Kidney (tissue), 13 donors: ENCODE measurements at regions not wholly inside any gene's neighbourhood (a gene's known extent, or its start where the extent isn't known, plus 50 kb on each side); places are given as distances from the start of the nearest gene placed in this dataset.

Source experiments
- DNase-seq, 5 donors: peaks; one replicate each; pipeline ENCODE4 v3.0.0-alpha.2; 2013 to 2020
- FAIRE-seq: peaks from 2 replicates; lab custom pipeline; 2012; peaks lifted over from hg19 to GRCh38; lab: Jason Lieb, UNC
- H3K27ac ChIP-seq, 2 donors: one replicate each; pipeline ENCODE4 v1.7.0; 2013; ENCODE audit warnings: low read depth in 2 of 2, low read length in 2 of 2, inconsistent platforms in 1 of 2
- H3K27me3 ChIP-seq: one replicate; pipeline ENCODE4 v1.7.1; 2013; ENCODE audit warnings: low read length, inconsistent platforms; ENCODE audit not compliant: control insufficient read depth, insufficient read depth
- H3K36me3 ChIP-seq, 3 donors: one replicate each; pipeline versions ENCODE4 v1.7.0 to v1.7.1; 2013; ENCODE audit warnings: low read length in 3 of 3, control low read depth in 1 of 3, inconsistent platforms in 1 of 3; ENCODE audit not compliant: insufficient read depth in 3 of 3, control insufficient read depth in 2 of 3
- H3K4me1 ChIP-seq, 3 donors: one replicate each; pipeline versions ENCODE4 v1.7.0 to v1.7.1; 2013; ENCODE audit warnings: low read length in 3 of 3, inconsistent platforms in 1 of 3, low read depth in 1 of 3; ENCODE audit not compliant: control insufficient read depth in 2 of 3, insufficient read depth in 2 of 3
- H3K4me3 ChIP-seq, 3 donors: one replicate each; pipeline versions ENCODE4 v1.7.0 to v1.8.1; 2013; ENCODE audit warnings: low read length in 3 of 3, control low read depth in 1 of 3, inconsistent platforms in 1 of 3
- H3K9ac ChIP-seq, 3 donors: one replicate each; pipeline versions ENCODE4 v1.7.0 to v1.7.1; 2013; ENCODE audit warnings: low read length in 3 of 3, control low read depth in 1 of 3, inconsistent platforms in 1 of 3
- H3K9me3 ChIP-seq, 3 donors: one replicate each; pipeline versions ENCODE4 v1.7.0 to v1.7.1; 2013; ENCODE audit warnings: low read length in 3 of 3, control low read depth in 1 of 3, inconsistent platforms in 1 of 3; ENCODE audit not compliant: control insufficient read depth in 2 of 3, insufficient read depth in 1 of 3
- intact Hi-C: fragments of 100-400 bp; cut with DNase I; formaldehyde crosslinking; loops from one replicate; pipeline ENCODE4 v1.11.1; 2022
- TF ChIP-seq, protein P1 (sequence below): IDR thresholded peaks from 3 replicates; pipeline ENCODE4 v1.5.1; 2012; ENCODE audit warnings: mild to moderate bottlenecking, moderate library complexity, borderline replicate concordance; ENCODE audit not compliant: insufficient read depth; ENCODE audit errors: extremely low read depth
- donor health status: control.
- donor health status: control.
- donor health status: control.
- donor health status: control.
- donor health status: control.
- donor health status: DM: yes; HTN: yes; CAD: no.
- donor health status: Normal renal cell carcinoma (clear cell type).

DNA sequence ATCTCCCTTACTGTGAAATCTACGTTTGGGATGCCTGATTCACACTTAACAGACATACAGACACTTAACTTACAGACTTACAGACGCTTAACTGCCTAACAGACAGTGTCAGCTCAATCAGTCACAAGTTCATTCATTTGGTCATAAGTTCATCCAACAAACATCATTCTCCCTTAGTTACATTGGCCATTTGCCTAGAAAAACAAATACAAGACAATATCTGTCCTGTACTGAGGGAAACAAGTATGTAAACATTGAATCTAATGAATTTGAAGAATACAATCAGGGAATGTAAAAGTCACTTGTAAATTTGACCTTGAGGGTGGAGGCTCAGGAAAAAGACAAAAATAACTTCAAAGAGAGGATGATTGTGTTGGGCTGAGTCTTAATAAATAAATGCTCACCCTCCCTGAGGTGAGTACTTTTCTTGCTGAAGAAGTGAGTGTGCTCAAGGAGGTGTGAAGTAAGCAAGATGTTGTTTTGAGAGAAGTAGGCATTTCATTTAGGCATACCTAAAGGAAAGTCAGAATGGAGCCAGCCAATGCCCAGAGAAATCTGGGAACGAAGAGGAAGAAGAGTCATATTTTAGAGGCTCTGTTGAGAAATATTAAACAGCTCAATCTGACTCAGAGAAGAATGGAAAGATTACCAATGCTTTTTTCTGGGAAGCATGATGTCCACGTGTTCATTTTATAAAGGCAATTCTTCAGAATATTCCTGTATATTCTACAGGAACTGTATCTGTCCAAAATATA, 958.4 kb upstream of the SLC10A2 start:
- Histone ChIP-seq H3K36me3 (no peaks in the 10 kb centered on the region), H3K9me3 (no peaks in the 10 kb centered on the region), H3K27ac (no peak overlapping the region), H3K4me3 (no peak overlapping the region), H3K27me3 (no peaks in the 10 kb centered on the region), H3K9ac (no peak overlapping the region), H3K4me1 (no peaks in the 10 kb centered on the region)
- TF ChIP-seq, protein P1, sequence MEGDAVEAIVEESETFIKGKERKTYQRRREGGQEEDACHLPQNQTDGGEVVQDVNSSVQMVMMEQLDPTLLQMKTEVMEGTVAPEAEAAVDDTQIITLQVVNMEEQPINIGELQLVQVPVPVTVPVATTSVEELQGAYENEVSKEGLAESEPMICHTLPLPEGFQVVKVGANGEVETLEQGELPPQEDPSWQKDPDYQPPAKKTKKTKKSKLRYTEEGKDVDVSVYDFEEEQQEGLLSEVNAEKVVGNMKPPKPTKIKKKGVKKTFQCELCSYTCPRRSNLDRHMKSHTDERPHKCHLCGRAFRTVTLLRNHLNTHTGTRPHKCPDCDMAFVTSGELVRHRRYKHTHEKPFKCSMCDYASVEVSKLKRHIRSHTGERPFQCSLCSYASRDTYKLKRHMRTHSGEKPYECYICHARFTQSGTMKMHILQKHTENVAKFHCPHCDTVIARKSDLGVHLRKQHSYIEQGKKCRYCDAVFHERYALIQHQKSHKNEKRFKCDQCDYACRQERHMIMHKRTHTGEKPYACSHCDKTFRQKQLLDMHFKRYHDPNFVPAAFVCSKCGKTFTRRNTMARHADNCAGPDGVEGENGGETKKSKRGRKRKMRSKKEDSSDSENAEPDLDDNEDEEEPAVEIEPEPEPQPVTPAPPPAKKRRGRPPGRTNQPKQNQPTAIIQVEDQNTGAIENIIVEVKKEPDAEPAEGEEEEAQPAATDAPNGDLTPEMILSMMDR: no peak
- DNase-seq: no peak
- FAIRE-seq: no peak
- intact Hi-C loops: no loop called here

DNA sequence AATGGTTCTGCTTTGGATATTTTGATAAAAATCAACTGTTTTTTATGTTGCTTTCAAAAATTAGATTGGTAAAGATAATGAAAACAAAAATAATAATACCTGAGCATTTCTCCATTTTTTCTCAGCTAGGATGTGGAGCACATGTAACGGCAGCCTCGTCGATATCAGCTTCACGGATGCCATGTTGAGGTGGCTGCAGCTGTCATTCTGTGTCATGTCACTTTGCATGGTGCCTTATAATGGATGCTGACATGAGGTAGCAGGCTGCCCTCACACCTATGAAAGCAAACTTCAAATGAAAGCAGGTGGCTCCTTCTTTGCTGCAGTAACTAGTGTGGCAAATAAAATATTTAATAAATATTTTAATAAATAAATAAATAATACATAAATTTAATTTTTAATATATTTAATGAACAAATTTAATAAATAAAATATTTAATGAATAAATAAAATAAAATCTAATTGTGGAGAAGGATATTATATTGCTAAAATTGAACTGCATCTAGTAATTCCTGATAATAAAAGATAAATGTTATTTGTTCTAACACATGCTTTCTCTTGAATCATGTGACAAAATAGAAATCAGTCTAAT, 955.7 kb upstream of the SLC10A2 start:
- Histone ChIP-seq H3K27ac (no peak overlapping the region), H3K9me3 (no peaks in the 10 kb centered on the region), H3K4me1 (no peaks in the 10 kb centered on the region), H3K36me3 (no peaks in the 10 kb centered on the region), H3K9ac (no peak overlapping the region), H3K4me3 (no peak overlapping the region), H3K27me3 (no peaks in the 10 kb centered on the region)
- DNase-seq (no peak), FAIRE-seq (peak; percentile 78)
- TF ChIP-seq, protein P1: no peak
- intact Hi-C loops: no loop called here

DNA sequence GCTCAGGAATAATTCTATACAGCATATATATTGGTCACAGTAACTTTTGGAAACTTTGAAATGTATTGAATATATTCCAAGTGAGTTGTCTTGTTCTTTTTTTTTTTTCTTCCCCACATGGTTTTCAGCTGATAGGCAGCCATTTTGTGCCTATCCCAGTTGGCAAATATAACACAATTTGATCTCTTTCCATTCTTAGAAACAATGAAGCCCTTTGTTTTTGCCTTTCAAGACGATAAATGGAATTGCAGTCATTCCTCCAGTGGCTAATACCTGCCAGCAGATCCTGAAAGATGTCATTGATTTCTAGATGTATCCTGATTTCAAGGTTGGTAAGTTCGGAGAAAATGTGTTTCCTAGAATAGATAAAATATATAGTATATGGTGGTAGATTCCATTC, 951.1 kb upstream of the SLC10A2 start:
- no peak overlapping the region for H3K4me3 ChIP-seq
- TF ChIP-seq, protein P1: no peak
- FAIRE-seq: no peak
- no peaks in the 10 kb centered on the region for H3K9me3 ChIP-seq
- H3K27ac ChIP-seq: no peak overlapping the region
- H3K27me3 ChIP-seq: no peaks in the 10 kb centered on the region
- intact Hi-C loops: no loop called here
- H3K9ac ChIP-seq: no peak overlapping the region
- DNase-seq: no peak
- H3K4me1 ChIP-seq: no peaks in the 10 kb centered on the region
- no peaks in the 10 kb centered on the region for H3K36me3 ChIP-seq
